HUES6 (cell line): ENCODE measurements at regions not wholly inside any gene's neighbourhood (a gene's known extent, or its start where the extent isn't known, plus 50 kb on each side); places are given as distances from the start of the nearest gene placed in this dataset.

Experiments used
- H3K27ac ChIP-seq: 2 replicates; pipeline ENCODE4 v1.7.0; 2013; ENCODE audit warnings: low read depth, mild to moderate bottlenecking, low read length, inconsistent platforms
- H3K27me3 ChIP-seq: 2 replicates; pipeline ENCODE4 v1.6.1; 2013; ENCODE audit warnings: low read length; ENCODE audit not compliant: control insufficient read depth, insufficient read depth
- H3K36me3 ChIP-seq: 2 replicates; pipeline ENCODE4 v1.6.1; 2013; ENCODE audit warnings: low read length; ENCODE audit not compliant: control insufficient read depth, insufficient read depth
- H3K4me1 ChIP-seq: 2 replicates; pipeline ENCODE4 v1.6.1; 2013; ENCODE audit warnings: low read length; ENCODE audit not compliant: control insufficient read depth, insufficient read depth
- H3K4me3 ChIP-seq: 2 replicates; pipeline ENCODE4 v1.5.1; 2013; ENCODE audit warnings: low read depth, low read length
- H3K9ac ChIP-seq: one replicate; pipeline ENCODE4 v1.6.1; 2013; ENCODE audit warnings: mild to moderate bottlenecking, low read length
- H3K9me3 ChIP-seq: 2 replicates; pipeline ENCODE4 v1.6.1; 2013; ENCODE audit warnings: low read depth, low read length; ENCODE audit not compliant: control insufficient read depth, insufficient read depth

GRCh38 chr5:147080391-147080790 lies 154.4 kb upstream of the STK32A start:
- Histone ChIP-seq H3K36me3 (no peaks in the 10 kb centered on the region), H3K9me3 (no peaks in the 10 kb centered on the region), H3K9ac (no peak overlapping the region), H3K27ac (no peak overlapping the region), H3K27me3 (no peaks in the 10 kb centered on the region), H3K4me1 (peaks cover 8% of the 10 kb centered on the region), H3K4me3 (no peak overlapping the region)

- H3K36me3 ChIP-seq, result no peaks in the 10 kb centered on the region
- H3K27ac ChIP-seq, result no peak overlapping the region
- H3K9ac ChIP-seq, result no peak overlapping the region
- no peaks in the 10 kb centered on the region for H3K27me3 ChIP-seq
- H3K9me3 ChIP-seq, result no peaks in the 10 kb centered on the region
- no peak overlapping the region for H3K4me3 ChIP-seq
- H3K4me1 ChIP-seq, result peaks cover 8% of the 10 kb centered on the region
Observed at GRCh38 chr5:147081311-147081764, 153.5 kb upstream of the STK32A start.

- Histone ChIP-seq H3K4me3 (no peak overlapping the region), H3K9me3 (no peaks in the 10 kb centered on the region), H3K36me3 (no peaks in the 10 kb centered on the region), H3K4me1 (peaks cover 8% of the 10 kb centered on the region), H3K27me3 (no peaks in the 10 kb centered on the region), H3K9ac (no peak overlapping the region), H3K27ac (no peak overlapping the region)
Observed at GRCh38 chr5:147084702-147085101, 150.1 kb upstream of the STK32A start.

- Histone ChIP-seq H3K36me3 (no peaks in the 10 kb centered on the region), H3K4me3 (no peak overlapping the region), H3K27ac (no peak overlapping the region), H3K4me1 (peaks cover 8% of the 10 kb centered on the region), H3K9ac (no peak overlapping the region), H3K9me3 (no peaks in the 10 kb centered on the region), H3K27me3 (no peaks in the 10 kb centered on the region)
Observed at GRCh38 chr5:147085409-147085808, 149.4 kb upstream of the STK32A start.

- H3K4me3 ChIP-seq, result no peak overlapping the region
- no peaks in the 10 kb centered on the region for H3K9me3 ChIP-seq
- no peaks in the 10 kb centered on the region for H3K36me3 ChIP-seq
- no peak overlapping the region for H3K27ac ChIP-seq
- no peaks in the 10 kb centered on the region for H3K27me3 ChIP-seq
- no peak overlapping the region for H3K9ac ChIP-seq
- no peaks in the 10 kb centered on the region for H3K4me1 ChIP-seq
Observed at GRCh38 chr5:147092044-147092443, 142.8 kb upstream of the STK32A start.

- Histone ChIP-seq H3K4me1 (no peaks in the 10 kb centered on the region), H3K4me3 (no peak overlapping the region), H3K27me3 (no peaks in the 10 kb centered on the region)
Observed at GRCh38 chr5:147093138-147093537, 141.7 kb upstream of the STK32A start.

GRCh38 chr5:147095740-147096139 lies 139.1 kb upstream of the STK32A start:
- Histone ChIP-seq H3K9ac (no peak overlapping the region), H3K27ac (no peak overlapping the region), H3K9me3 (no peaks in the 10 kb centered on the region), H3K4me1 (peaks cover 6% of the 10 kb centered on the region; the same call in 1 of the 2 replicates), H3K36me3 (no peaks in the 10 kb centered on the region), H3K27me3 (no peaks in the 10 kb centered on the region), H3K4me3 (no peak overlapping the region)

More at GRCh38 chr5:147093138-147093537, 141.7 kb upstream of the STK32A start:
- H3K36me3 ChIP-seq, result no peaks in the 10 kb centered on the region
- H3K27ac ChIP-seq, result no peak overlapping the region
- no peaks in the 10 kb centered on the region for H3K9me3 ChIP-seq
- H3K9ac ChIP-seq, result no peak overlapping the region

GRCh38 chr5:147098233-147098790 lies 136.5 kb upstream of the STK32A start:
- H3K4me3 ChIP-seq, result no peak overlapping the region
- H3K27ac ChIP-seq, result no peak overlapping the region
- no peak overlapping the region for H3K9ac ChIP-seq
- H3K27me3 ChIP-seq, result no peaks in the 10 kb centered on the region
- H3K36me3 ChIP-seq, result no peaks in the 10 kb centered on the region
- peaks cover 6% of the 10 kb centered on the region; the same call in 1 of the 2 replicates for H3K4me1 ChIP-seq
- no peaks in the 10 kb centered on the region for H3K9me3 ChIP-seq

GRCh38 chr5:147101659-147102369 lies 133.0 kb upstream of the STK32A start:
- Histone ChIP-seq H3K4me1 (peaks cover 6% of the 10 kb centered on the region; the same call in 1 of the 2 replicates), H3K27me3 (no peaks in the 10 kb centered on the region), H3K9me3 (no peaks in the 10 kb centered on the region), H3K36me3 (no peaks in the 10 kb centered on the region), H3K27ac (no peak overlapping the region), H3K9ac (no peak overlapping the region), H3K4me3 (no peak overlapping the region)

- no peak overlapping the region for H3K27ac ChIP-seq
Observed at GRCh38 chr5:147112899-147113298, 121.9 kb upstream of the STK32A start.

GRCh38 chr5:147113967-147114366 lies 120.9 kb upstream of the STK32A start:
- 0 out of 2 replicates have a peak, but pooled peaks cover 4% of the 10 kb centered on the region for H3K4me1 ChIP-seq
- no peak overlapping the region for H3K4me3 ChIP-seq
- H3K9ac ChIP-seq, result no peak overlapping the region
- H3K9me3 ChIP-seq, result no peaks in the 10 kb centered on the region
- no peaks in the 10 kb centered on the region for H3K36me3 ChIP-seq
- no peaks in the 10 kb centered on the region for H3K27me3 ChIP-seq
- no peak overlapping the region for H3K27ac ChIP-seq

More at GRCh38 chr5:147112899-147113298, 121.9 kb upstream of the STK32A start:
- H3K4me1 ChIP-seq, result 0 out of 2 replicates have a peak, but pooled peaks cover 4% of the 10 kb centered on the region
- no peak overlapping the region for H3K4me3 ChIP-seq
- H3K36me3 ChIP-seq, result no peaks in the 10 kb centered on the region
- no peaks in the 10 kb centered on the region for H3K9me3 ChIP-seq
- H3K9ac ChIP-seq, result no peak overlapping the region
- H3K27me3 ChIP-seq, result no peaks in the 10 kb centered on the region
